Uterus (tissue), 2 donors: ENCODE measurements at regions not wholly inside any gene's neighbourhood (a gene's known extent, or its start where the extent isn't known, plus 50 kb on each side); places are given as distances from the start of the nearest gene placed in this dataset.

Experiments used
- POLR2A ChIP-seq, 2 donors: fragments of 450-650 bp; IDR thresholded peaks; one replicate each; pipeline ENCODE4 v1.6.1; 2016; ENCODE audit warnings: antibody characterized with exemption in 2 of 2, mild to moderate bottlenecking in 1 of 2, moderate library complexity in 1 of 2
- TF ChIP-seq, protein P1 (sequence below), 4 experiments: fragments of 200-600 bp in 2 of 4; fragments of 450-650 bp in 2 of 4; sonication (generic) in 2 of 4; IDR thresholded peaks; one replicate each; pipeline ENCODE4 v1.5.1; 2016 to 2019; ENCODE audit warnings: antibody characterized with exemption in 4 of 4, mild to moderate bottlenecking in 2 of 4, moderate library complexity in 1 of 4

- no peak for TF ChIP-seq POLR2A (IDR thresholded peaks at IDR 0.05)
- TF ChIP-seq, protein P1, sequence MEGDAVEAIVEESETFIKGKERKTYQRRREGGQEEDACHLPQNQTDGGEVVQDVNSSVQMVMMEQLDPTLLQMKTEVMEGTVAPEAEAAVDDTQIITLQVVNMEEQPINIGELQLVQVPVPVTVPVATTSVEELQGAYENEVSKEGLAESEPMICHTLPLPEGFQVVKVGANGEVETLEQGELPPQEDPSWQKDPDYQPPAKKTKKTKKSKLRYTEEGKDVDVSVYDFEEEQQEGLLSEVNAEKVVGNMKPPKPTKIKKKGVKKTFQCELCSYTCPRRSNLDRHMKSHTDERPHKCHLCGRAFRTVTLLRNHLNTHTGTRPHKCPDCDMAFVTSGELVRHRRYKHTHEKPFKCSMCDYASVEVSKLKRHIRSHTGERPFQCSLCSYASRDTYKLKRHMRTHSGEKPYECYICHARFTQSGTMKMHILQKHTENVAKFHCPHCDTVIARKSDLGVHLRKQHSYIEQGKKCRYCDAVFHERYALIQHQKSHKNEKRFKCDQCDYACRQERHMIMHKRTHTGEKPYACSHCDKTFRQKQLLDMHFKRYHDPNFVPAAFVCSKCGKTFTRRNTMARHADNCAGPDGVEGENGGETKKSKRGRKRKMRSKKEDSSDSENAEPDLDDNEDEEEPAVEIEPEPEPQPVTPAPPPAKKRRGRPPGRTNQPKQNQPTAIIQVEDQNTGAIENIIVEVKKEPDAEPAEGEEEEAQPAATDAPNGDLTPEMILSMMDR (IDR thresholded peaks at IDR 0.05), result no peak
These were observed 222.2 kb downstream of the C1orf94 start for GRCh38 chr1:34398916-34399275.
